Neural cell (in vitro differentiated cells): ENCODE measurements at regions not wholly inside any gene's neighbourhood (a gene's known extent, or its start where the extent isn't known, plus 50 kb on each side); places are given as distances from the start of the nearest gene placed in this dataset.

Source experiments
- H2AFZ ChIP-seq: fragments of 200-600, 300-800 bp; sonication (generic), shearing (Covaris generic); 2 replicates; pipeline ENCODE4 v1.6.0; 2014; ENCODE audit warnings: low read depth, mild to moderate bottlenecking, antibody characterized with exemption, low read length, moderate library complexity
- H3F3A ChIP-seq: fragments of 200-600 bp; shearing (Covaris generic); 2 replicates; pipeline ENCODE4 v1.6.1; 2016; ENCODE audit warnings: mild to moderate bottlenecking, moderate library complexity, mixed read lengths, antibody characterized with exemption, low read length; ENCODE audit not compliant: insufficient read depth, poor library complexity, severe bottlenecking
- H3K27ac ChIP-seq: fragments of 200-600, 300-800 bp; sonication (generic), shearing (Covaris generic); 2 replicates; pipeline ENCODE4 v1.5.1; 2014; ENCODE audit warnings: mild to moderate bottlenecking, low read length, moderate library complexity
- H3K27me3 ChIP-seq: fragments of 300-800, 200-600 bp; sonication (generic), shearing (Covaris generic); 2 replicates; pipeline ENCODE4 v1.6.0; 2014; ENCODE audit warnings: mild to moderate bottlenecking, low read depth, low read length, moderate library complexity; ENCODE audit not compliant: insufficient read depth
- H3K36me3 ChIP-seq: fragments of 300-800, 200-600 bp; sonication (generic), shearing (Covaris generic); 2 replicates; pipeline ENCODE4 v1.5.1; 2014; ENCODE audit warnings: mild to moderate bottlenecking, antibody characterized with exemption, low read length, moderate library complexity; ENCODE audit not compliant: insufficient read depth
- H3K4me2 ChIP-seq: fragments of 300-800, 200-600 bp; sonication (generic), shearing (Covaris generic); 2 replicates; pipeline ENCODE4 v1.6.0; 2014; ENCODE audit warnings: mild to moderate bottlenecking, low read length
- H3K4me3 ChIP-seq: fragments of 300-800, 200-600 bp; sonication (generic), shearing (Covaris generic); 2 replicates; pipeline ENCODE4 v1.5.1; 2014; ENCODE audit warnings: mild to moderate bottlenecking, low read length, moderate library complexity
- H3K79me2 ChIP-seq: fragments of 200-600 bp; shearing (Covaris generic); replicated peaks from 2 replicates; pipeline ENCODE4 v1.6.0; 2014; ENCODE audit warnings: mild to moderate bottlenecking, low read length, moderate library complexity; ENCODE audit not compliant: insufficient read depth
- H3K9ac ChIP-seq: fragments of 300-800, 200-600 bp; sonication (generic), shearing (Covaris generic); 2 replicates; pipeline ENCODE4 v1.6.1; 2016; ENCODE audit warnings: mild to moderate bottlenecking, low read length, mixed read lengths
- H3K9me2 ChIP-seq: fragments of 200-600 bp; shearing (Covaris generic); 2 replicates; pipeline ENCODE4 v1.6.1; 2016; ENCODE audit warnings: mild to moderate bottlenecking, low read length, mixed read lengths; ENCODE audit not compliant: insufficient read depth
- H3K9me3 ChIP-seq: fragments of 200-600, 300-800 bp; sonication (generic), shearing (Covaris generic); 2 replicates; pipeline ENCODE4 v1.6.1; 2016; ENCODE audit warnings: mild to moderate bottlenecking, mixed run types, low read length, moderate library complexity, mixed read lengths
- H4K20me1 ChIP-seq: fragments of 200-600 bp; shearing (Covaris generic); 2 replicates; pipeline ENCODE4 v1.6.1; 2016; ENCODE audit warnings: mild to moderate bottlenecking, mixed run types; ENCODE audit not compliant: insufficient read depth
- CTCF ChIP-seq: fragments of 450-650 bp; IDR thresholded peaks from 2 replicates; pipeline ENCODE4 v1.5.1; 2014; ENCODE audit warnings: antibody characterized with exemption, mild to moderate bottlenecking, moderate library complexity; ENCODE audit not compliant: poor library complexity, severe bottlenecking
- EP300 ChIP-seq: fragments of 450-650 bp; conservative IDR thresholded peaks from 2 replicates; pipeline ENCODE4 v1.6.1; 2014; ENCODE audit warnings: antibody characterized with exemption, mild to moderate bottlenecking, moderate library complexity; ENCODE audit not compliant: poor library complexity, severe bottlenecking
- EZH2 ChIP-seq: fragments of 200-600, 300-800 bp; shearing (Covaris generic), sonication (generic); IDR thresholded peaks from 2 replicates; pipeline ENCODE4 v1.6.1; 2014; ENCODE audit warnings: antibody characterized with exemption, low read length, borderline replicate concordance, mild to moderate bottlenecking; ENCODE audit not compliant: insufficient read depth, poor library complexity, severe bottlenecking
- MXI1 ChIP-seq: fragments of 450-650 bp; conservative IDR thresholded peaks from 2 replicates; pipeline ENCODE4 v1.6.1; 2014; ENCODE audit warnings: antibody characterized with exemption, mild to moderate bottlenecking; ENCODE audit not compliant: poor library complexity, severe bottlenecking
- POLR2AphosphoS5 ChIP-seq: IDR thresholded peaks from 2 replicates; pipeline ENCODE4 v1.6.1; 2012
- RAD21 ChIP-seq: fragments of 450-650 bp; conservative IDR thresholded peaks from 2 replicates; pipeline ENCODE4 v1.6.1; 2014; ENCODE audit warnings: antibody characterized with exemption, mild to moderate bottlenecking, moderate library complexity
- REST ChIP-seq: IDR thresholded peaks from 2 replicates; pipeline ENCODE4 v1.6.1; 2012; ENCODE audit warnings: borderline replicate concordance
- SMC3 ChIP-seq: fragments of 450-650 bp; conservative IDR thresholded peaks from 2 replicates; pipeline ENCODE4 v1.6.1; 2014; ENCODE audit warnings: antibody characterized with exemption, mild to moderate bottlenecking, moderate library complexity; ENCODE audit not compliant: poor library complexity
- TAF1 ChIP-seq: IDR thresholded peaks from 2 replicates; pipeline ENCODE4 v1.6.1; 2012; ENCODE audit warnings: low read depth

GRCh38 chr11:97786961-97787360 lies 1233.8 kb upstream of the CNTN5 start:
- Histone ChIP-seq H3F3A (no peaks in the 10 kb centered on the region), H3K36me3 (no peaks in the 10 kb centered on the region), H3K9me3 (no peaks in the 10 kb centered on the region), H3K9me2 (no peaks in the 10 kb centered on the region), H3K79me2 (no peaks in the 10 kb centered on the region), H4K20me1 (no peaks in the 10 kb centered on the region), H2AFZ (no peak overlapping the region), H3K27me3 (no peaks in the 10 kb centered on the region), H3K27ac (no peak overlapping the region), H3K9ac (no peak overlapping the region), H3K4me2 (no peak overlapping the region), H3K4me3 (no peak overlapping the region)
- no peak for TF ChIP-seq SMC3
- TF ChIP-seq EZH2 = no peak
- no peak for TF ChIP-seq TAF1
- TF ChIP-seq CTCF = no peak
- TF ChIP-seq REST = no peak

GRCh38 chr11:97794876-97795275 lies 1225.9 kb upstream of the CNTN5 start:
- Histone ChIP-seq H3K9me3 (no peaks in the 10 kb centered on the region), H3K9me2 (no peaks in the 10 kb centered on the region), H3F3A (no peaks in the 10 kb centered on the region), H3K9ac (no peak overlapping the region), H3K79me2 (no peaks in the 10 kb centered on the region), H3K4me3 (no peak overlapping the region), H4K20me1 (no peaks in the 10 kb centered on the region), H3K27ac (no peak overlapping the region), H3K4me2 (no peak overlapping the region), H2AFZ (no peak overlapping the region), H3K27me3 (no peaks in the 10 kb centered on the region), H3K36me3 (no peaks in the 10 kb centered on the region)
- TF ChIP-seq SMC3 = no peak
- no peak for TF ChIP-seq POLR2AphosphoS5
- TF ChIP-seq EZH2 = no peak
- TF ChIP-seq MXI1 = no peak
- no peak for TF ChIP-seq RAD21
- no peak for TF ChIP-seq REST
- TF ChIP-seq TAF1 = no peak
- TF ChIP-seq CTCF = no peak
- TF ChIP-seq EP300 = no peak
